ENCODE measurements at regions not wholly inside any gene's neighbourhood (a gene's known extent, or its start where the extent isn't known, plus 50 kb on each side); places are given as distances from the start of the nearest gene placed in this dataset.

- no peak for ATAC-seq
These were observed 145.9 kb upstream of the GNPDA2 start for GRCh38 chr4:44872246-44872645.

GRCh38 chr4:44871133-44871532, 144.8 kb upstream of the GNPDA2 start:
- TF ChIP-seq SNAI2 (CRISPR knock-in tag; IDR thresholded peaks at IDR 0.05), result no peak
- TF ChIP-seq BACH2 (CRISPR knock-in tag; IDR thresholded peaks at IDR 0.05; ENCODE audit: borderline replicate concordance), result no peak
- no peak for TF ChIP-seq RARB (CRISPR knock-in tag; IDR thresholded peaks at IDR 0.05)
- TF ChIP-seq PATZ1 (CRISPR knock-in tag; IDR thresholded peaks at IDR 0.05; ENCODE audit: borderline replicate concordance), result no peak
- no peak for TF ChIP-seq ESRRG (CRISPR knock-in tag; IDR thresholded peaks at IDR 0.05)
- TF ChIP-seq CSDC2 (CRISPR knock-in tag; IDR thresholded peaks at IDR 0.05), result no peak
- ATAC-seq, result no peak

More at GRCh38 chr4:44872246-44872645, 145.9 kb upstream of the GNPDA2 start:
- TF ChIP-seq OSR1 (CRISPR knock-in tag; IDR thresholded peaks at IDR 0.05), result no peak
- no peak for TF ChIP-seq BACH2 (CRISPR knock-in tag; IDR thresholded peaks at IDR 0.05; ENCODE audit: borderline replicate concordance)
- no peak for TF ChIP-seq SNAI2 (CRISPR knock-in tag; IDR thresholded peaks at IDR 0.05)
- no peak for TF ChIP-seq ARNTL (CRISPR knock-in tag; IDR thresholded peaks at IDR 0.05; ENCODE audit: borderline replicate concordance, low read depth)
- no peak for TF ChIP-seq CSDC2 (CRISPR knock-in tag; IDR thresholded peaks at IDR 0.05)
- TF ChIP-seq GLIS3 (CRISPR knock-in tag; IDR thresholded peaks at IDR 0.05), result no peak
- TF ChIP-seq PPARA (CRISPR knock-in tag; IDR thresholded peaks at IDR 0.05; ENCODE audit: borderline replicate concordance), result no peak
- TF ChIP-seq TCF4 (CRISPR knock-in tag; IDR thresholded peaks at IDR 0.05; ENCODE audit: borderline replicate concordance), result no peak
- no peak for TF ChIP-seq ZFP30 (CRISPR knock-in tag; IDR thresholded peaks at IDR 0.05)
- no peak for TF ChIP-seq ZNF70 (CRISPR knock-in tag; IDR thresholded peaks at IDR 0.05)
- TF ChIP-seq ESRRG (CRISPR knock-in tag; IDR thresholded peaks at IDR 0.05), result no peak
- TF ChIP-seq POU6F1 (CRISPR knock-in tag; IDR thresholded peaks at IDR 0.05; ENCODE audit: borderline replicate concordance, low read depth), result no peak
- no peak for TF ChIP-seq ZC3H10 (CRISPR knock-in tag; IDR thresholded peaks at IDR 0.05)
- TF ChIP-seq ISL1 (CRISPR knock-in tag; IDR thresholded peaks at IDR 0.05), result no peak
- no peak for TF ChIP-seq RARB (CRISPR knock-in tag; IDR thresholded peaks at IDR 0.05)

- TF ChIP-seq PATZ1 (CRISPR knock-in tag; IDR thresholded peaks at IDR 0.05; ENCODE audit: borderline replicate concordance) (no peak), ZNF70 (CRISPR knock-in tag; IDR thresholded peaks at IDR 0.05) (no peak), RARB (CRISPR knock-in tag; IDR thresholded peaks at IDR 0.05) (no peak), PPARA (CRISPR knock-in tag; IDR thresholded peaks at IDR 0.05; ENCODE audit: borderline replicate concordance) (no peak), ESRRG (CRISPR knock-in tag; IDR thresholded peaks at IDR 0.05) (no peak), GLIS3 (CRISPR knock-in tag; IDR thresholded peaks at IDR 0.05) (no peak), CSDC2 (CRISPR knock-in tag; IDR thresholded peaks at IDR 0.05) (no peak), ZNF8 (CRISPR knock-in tag; IDR thresholded peaks at IDR 0.05) (no peak), SNAI2 (CRISPR knock-in tag; IDR thresholded peaks at IDR 0.05) (no peak), ARNTL (CRISPR knock-in tag; IDR thresholded peaks at IDR 0.05; ENCODE audit: borderline replicate concordance, low read depth) (no peak), ISL1 (CRISPR knock-in tag; IDR thresholded peaks at IDR 0.05) (no peak), BACH2 (CRISPR knock-in tag; IDR thresholded peaks at IDR 0.05; ENCODE audit: borderline replicate concordance) (no peak)
- TF ChIP-seq, protein P1, sequence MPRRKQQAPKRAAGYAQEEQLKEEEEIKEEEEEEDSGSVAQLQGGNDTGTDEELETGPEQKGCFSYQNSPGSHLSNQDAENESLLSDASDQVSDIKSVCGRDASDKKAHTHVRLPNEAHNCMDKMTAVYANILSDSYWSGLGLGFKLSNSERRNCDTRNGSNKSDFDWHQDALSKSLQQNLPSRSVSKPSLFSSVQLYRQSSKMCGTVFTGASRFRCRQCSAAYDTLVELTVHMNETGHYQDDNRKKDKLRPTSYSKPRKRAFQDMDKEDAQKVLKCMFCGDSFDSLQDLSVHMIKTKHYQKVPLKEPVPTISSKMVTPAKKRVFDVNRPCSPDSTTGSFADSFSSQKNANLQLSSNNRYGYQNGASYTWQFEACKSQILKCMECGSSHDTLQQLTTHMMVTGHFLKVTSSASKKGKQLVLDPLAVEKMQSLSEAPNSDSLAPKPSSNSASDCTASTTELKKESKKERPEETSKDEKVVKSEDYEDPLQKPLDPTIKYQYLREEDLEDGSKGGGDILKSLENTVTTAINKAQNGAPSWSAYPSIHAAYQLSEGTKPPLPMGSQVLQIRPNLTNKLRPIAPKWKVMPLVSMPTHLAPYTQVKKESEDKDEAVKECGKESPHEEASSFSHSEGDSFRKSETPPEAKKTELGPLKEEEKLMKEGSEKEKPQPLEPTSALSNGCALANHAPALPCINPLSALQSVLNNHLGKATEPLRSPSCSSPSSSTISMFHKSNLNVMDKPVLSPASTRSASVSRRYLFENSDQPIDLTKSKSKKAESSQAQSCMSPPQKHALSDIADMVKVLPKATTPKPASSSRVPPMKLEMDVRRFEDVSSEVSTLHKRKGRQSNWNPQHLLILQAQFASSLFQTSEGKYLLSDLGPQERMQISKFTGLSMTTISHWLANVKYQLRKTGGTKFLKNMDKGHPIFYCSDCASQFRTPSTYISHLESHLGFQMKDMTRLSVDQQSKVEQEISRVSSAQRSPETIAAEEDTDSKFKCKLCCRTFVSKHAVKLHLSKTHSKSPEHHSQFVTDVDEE (CRISPR knock-in tag; IDR thresholded peaks at IDR 0.05), result no peak
- no peak for ATAC-seq
These were observed 143.6 kb upstream of the GNPDA2 start for GRCh38 chr4:44869985-44870384.

DNA sequence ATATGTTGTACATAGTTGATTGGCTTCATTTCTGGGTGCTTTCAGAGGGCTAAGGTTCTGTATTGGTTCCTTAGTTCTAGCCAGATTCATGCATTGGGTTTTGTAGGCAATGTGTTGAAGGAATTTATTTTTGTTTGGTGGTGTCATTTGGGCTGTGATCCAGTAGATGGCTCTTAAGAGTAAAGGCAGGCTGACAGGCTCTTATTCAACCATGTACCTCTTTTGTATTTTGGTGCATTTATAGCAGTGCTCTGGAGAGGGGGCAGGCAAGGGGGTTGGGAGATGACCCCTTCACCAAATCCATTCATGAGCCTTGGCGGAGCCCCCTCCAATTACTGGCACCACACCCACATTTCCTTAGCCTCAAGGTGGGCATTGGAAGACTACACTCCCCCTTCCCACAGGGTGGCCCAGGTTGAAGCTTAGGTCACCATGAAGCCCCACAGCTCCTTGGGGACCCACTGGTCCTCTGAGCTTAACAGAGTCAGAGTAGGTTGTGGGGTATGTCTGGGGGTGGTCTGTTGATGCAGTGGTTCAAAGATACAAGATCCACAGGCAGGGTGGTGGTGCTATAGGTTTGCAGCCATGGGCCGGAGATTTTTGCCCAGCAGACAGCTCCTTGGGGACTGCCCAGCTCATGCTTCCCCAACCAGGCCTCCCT, 143.0 kb upstream of the GNPDA2 start:
- no peak for ATAC-seq
- TF ChIP-seq OSR1 (CRISPR knock-in tag; IDR thresholded peaks at IDR 0.05), result no peak
- no peak for TF ChIP-seq CSDC2 (CRISPR knock-in tag; IDR thresholded peaks at IDR 0.05)
- TF ChIP-seq, protein P2, sequence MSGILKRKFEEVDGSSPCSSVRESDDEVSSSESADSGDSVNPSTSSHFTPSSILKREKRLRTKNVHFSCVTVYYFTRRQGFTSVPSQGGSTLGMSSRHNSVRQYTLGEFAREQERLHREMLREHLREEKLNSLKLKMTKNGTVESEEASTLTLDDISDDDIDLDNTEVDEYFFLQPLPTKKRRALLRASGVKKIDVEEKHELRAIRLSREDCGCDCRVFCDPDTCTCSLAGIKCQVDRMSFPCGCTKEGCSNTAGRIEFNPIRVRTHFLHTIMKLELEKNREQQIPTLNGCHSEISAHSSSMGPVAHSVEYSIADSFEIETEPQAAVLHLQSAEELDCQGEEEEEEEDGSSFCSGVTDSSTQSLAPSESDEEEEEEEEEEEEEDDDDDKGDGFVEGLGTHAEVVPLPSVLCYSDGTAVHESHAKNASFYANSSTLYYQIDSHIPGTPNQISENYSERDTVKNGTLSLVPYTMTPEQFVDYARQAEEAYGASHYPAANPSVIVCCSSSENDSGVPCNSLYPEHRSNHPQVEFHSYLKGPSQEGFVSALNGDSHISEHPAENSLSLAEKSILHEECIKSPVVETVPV (CRISPR knock-in tag; IDR thresholded peaks at IDR 0.05), result no peak
- no peak for TF ChIP-seq ZNF565 (CRISPR knock-in tag; conservative IDR thresholded peaks at IDR 0.05; ENCODE audit: low read depth)
- TF ChIP-seq BACH2 (CRISPR knock-in tag; IDR thresholded peaks at IDR 0.05; ENCODE audit: borderline replicate concordance), result no peak
- TF ChIP-seq SNAI2 (CRISPR knock-in tag; IDR thresholded peaks at IDR 0.05), result no peak
- no peak for TF ChIP-seq GLIS3 (CRISPR knock-in tag; IDR thresholded peaks at IDR 0.05)
- TF ChIP-seq ZFP3 (CRISPR knock-in tag; IDR thresholded peaks at IDR 0.05), result no peak
- TF ChIP-seq CREB5 (CRISPR knock-in tag; IDR thresholded peaks at IDR 0.05; ENCODE audit: low read depth), result no peak
- no peak for TF ChIP-seq ZFP30 (CRISPR knock-in tag; IDR thresholded peaks at IDR 0.05)
- no peak for TF ChIP-seq ISL1 (CRISPR knock-in tag; IDR thresholded peaks at IDR 0.05)

Data from SK-N-SH treated with all-trans-retinoic acid at 6 μM for 48 hours (cell line).